Ovary (tissue), 3 donors: ENCODE measurements at regions not wholly inside any gene's neighbourhood (a gene's known extent, or its start where the extent isn't known, plus 50 kb on each side); places are given as distances from the start of the nearest gene placed in this dataset.

Experiments
- CTCF ChIP-seq, 3 donors: fragments of 450-650 bp in 2 of 3; fragments of 200-600 bp in 1 of 3; IDR thresholded peaks; one replicate each; pipeline versions ENCODE4 v1.5.1 to v1.8.0; 2016 to 2022; ENCODE audit warnings: antibody characterized with exemption in 3 of 3, mild to moderate bottlenecking in 1 of 3
- POLR2A ChIP-seq: fragments of 450-650 bp; IDR thresholded peaks from one replicate; pipeline ENCODE4 v1.6.1; 2017; ENCODE audit warnings: antibody characterized with exemption, mild to moderate bottlenecking, moderate library complexity
- donor health status: DM: no; HTN: no; CAD: no.

GRCh38 chr2:39490586-39490985 lies 53.5 kb upstream of the MAP4K3 start:
- TF ChIP-seq CTCF (IDR thresholded peaks at IDR 0.05) (no peak), POLR2A (no peak)
